Fibroblast of skin of scalp (primary cell): ENCODE measurements at regions not wholly inside any gene's neighbourhood (a gene's known extent, or its start where the extent isn't known, plus 50 kb on each side); places are given as distances from the start of the nearest gene placed in this dataset.
A peak's percentile ranks its signal among the peaks of the same experiment; 100 is the strongest.
"Not testable (repeated sequence)": the region's sequence is repeated elsewhere in the genome, so short reads cannot be mapped to it uniquely, and the experiment has no call there.

Experiments used
- DNase-seq: peaks from one replicate; pipeline ENCODE4 v3.0.0-alpha.2; 2013

GRCh38 chr9:79026316-79026715 lies 545.4 kb upstream of the TLE4 start:
- no peak for DNase-seq

GRCh38 chr9:79028101-79028500 lies 543.7 kb upstream of the TLE4 start:
- peak; percentile 52 for DNase-seq

DNA sequence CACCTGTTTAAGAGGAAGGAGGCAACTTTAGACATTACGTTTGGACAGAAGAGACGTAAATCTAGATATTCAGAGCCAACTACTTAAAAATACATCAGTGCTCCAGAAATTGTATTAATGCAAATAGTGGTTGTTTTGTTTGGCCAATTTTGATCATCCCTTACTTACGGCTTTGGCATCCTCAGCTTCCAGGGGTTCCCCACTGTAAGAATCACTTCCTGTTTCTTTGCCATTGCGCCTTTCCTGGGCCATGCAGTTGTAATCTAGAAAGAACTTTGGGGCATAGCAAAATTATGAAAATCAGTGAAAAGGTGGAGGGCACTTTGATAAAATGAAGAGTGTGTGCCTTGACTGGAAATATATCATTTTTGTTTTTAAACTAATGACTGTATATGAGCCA lies 537.2 kb upstream of the TLE4 start:
- no peak for DNase-seq

DNA sequence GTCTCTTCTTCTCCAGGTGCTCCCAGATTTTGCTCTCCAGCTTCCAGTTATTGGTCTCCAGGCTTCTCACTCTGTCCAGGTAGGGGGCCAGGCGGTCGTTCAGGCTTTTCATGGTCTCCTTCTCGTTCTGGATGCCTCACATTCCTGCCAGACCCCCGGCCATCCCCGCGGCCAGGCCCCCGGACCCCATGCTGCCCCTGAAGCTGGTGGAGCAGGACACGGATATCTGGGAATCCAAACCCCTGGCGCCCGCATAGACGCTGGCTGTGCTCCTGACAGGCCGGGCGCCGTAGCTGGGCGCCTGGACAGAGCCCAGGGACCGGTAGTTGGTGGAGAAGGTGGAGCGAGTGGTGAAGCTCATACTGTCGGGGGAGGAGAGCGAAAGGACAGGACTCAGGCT lies 534.4 kb upstream of the TLE4 start:
- no peak for DNase-seq

- DNase-seq, result no peak
Observed at GRCh38 chr9:79040671-79041070, 531.1 kb upstream of the TLE4 start.

GRCh38 chr9:79041266-79041665 lies 530.5 kb upstream of the TLE4 start:
- no peak for DNase-seq

- no peak for DNase-seq
Observed at GRCh38 chr9:79043916-79044315, 527.8 kb upstream of the TLE4 start.

- DNase-seq, result no peak
Observed at GRCh38 chr9:79046401-79046800, 525.4 kb upstream of the TLE4 start.

DNA sequence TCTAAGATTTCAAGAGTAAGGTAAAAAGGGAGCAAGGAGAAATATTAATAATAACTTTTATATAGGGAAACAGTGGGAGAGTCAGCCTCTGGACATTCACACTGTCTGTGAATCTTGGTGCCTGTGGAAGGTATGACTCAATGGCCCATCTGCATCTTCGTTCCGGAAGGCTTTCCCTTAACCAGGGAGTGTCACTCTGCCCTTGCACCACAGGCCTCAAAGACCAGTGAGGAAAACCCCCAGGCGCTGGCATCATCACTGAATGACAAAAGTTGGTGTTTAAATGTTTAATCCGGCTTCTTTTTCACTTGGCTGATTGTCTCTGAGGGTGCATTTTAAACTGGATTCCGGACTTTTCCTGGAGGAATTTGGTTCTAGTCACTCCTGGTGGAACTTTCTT lies 522.4 kb upstream of the TLE4 start:
- no peak for DNase-seq

- no peak for DNase-seq
Observed at GRCh38 chr9:79053598-79053997, 518.2 kb upstream of the TLE4 start.

- peak; percentile 47 for DNase-seq
Observed at GRCh38 chr9:79054500-79054899, 517.3 kb upstream of the TLE4 start.

DNA sequence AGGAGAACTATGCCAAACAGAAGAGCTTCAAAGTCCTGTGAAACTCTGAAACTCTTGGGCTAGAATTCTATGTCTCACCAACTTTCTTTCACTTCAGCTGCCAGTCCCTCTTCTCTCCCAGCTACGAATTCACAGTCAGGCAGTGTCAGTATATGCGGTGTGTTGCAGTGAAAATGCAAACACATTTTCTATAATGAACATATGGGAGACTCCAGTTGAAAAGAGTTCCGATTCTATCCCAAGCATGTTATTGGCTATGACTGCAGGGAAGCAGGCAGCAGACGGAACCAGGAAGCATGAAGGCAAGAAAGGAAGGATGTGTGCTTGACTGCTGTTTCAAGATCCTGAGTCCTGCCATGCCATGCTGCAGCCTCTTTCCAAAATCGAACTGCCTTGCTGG lies 515.7 kb upstream of the TLE4 start:
- no peak for DNase-seq

- no peak for DNase-seq
Observed at GRCh38 chr9:79057576-79057975, 514.2 kb upstream of the TLE4 start.

DNA sequence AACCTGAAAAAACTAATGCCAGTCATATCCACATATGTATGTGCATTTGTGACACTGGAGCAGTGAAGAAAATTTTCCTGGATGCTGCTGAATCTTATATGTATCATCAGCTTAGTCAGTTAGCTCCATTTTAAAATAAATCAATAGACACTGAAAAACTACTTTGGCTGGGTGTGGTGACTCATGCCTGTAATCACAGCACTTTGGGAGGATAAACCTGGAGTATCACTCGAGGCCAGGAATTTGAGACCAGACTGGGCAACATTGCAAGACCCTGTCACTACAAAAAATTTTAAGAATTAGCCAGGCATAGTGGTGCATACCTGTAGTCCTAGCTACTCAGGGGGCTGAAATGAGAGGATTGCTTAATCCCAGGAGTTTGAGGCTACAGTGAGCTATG lies 511.0 kb upstream of the TLE4 start:
- DNase-seq, result no peak

DNA sequence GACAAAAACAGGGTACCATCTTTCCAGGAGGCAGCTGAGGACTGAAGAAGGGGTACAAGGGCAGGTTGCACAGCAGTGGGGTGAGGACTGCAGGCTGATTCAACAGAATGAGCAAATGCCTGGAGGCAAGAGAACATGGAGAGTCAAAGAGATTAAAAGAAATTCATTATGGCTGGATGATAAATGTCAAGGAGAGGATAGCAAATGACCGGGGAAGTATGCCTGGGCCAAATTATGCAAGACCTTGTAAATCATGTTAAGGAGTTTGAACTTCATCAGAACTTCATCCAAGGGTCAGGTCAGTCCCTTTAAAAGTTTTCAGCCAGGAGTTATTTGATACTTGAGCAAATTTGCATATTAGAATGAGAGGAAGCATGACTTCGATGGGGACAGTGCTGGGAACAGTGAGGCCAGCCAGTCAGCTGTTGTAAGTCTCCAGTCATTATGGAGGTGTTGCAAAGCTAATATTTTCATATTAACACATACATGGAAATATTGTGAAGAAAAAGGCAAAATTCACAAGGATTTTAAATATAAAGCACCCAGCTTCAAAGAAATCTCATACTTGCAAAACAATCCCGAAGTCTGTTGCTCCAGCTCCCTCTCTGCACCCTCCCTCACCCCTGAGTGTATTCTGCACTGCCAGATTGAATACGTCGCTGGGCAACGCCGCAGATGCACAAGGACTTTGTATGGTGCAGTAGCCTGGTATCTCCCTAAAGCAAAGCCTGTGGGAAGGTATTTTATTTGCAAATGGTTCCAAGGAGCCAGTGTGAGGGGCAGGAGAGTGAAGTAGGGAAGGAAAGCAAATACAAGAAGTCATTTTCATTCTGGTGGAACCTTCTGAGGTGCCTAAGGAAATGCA lies 509.8 kb upstream of the TLE4 start:
- DNase-seq, result no peak

DNA sequence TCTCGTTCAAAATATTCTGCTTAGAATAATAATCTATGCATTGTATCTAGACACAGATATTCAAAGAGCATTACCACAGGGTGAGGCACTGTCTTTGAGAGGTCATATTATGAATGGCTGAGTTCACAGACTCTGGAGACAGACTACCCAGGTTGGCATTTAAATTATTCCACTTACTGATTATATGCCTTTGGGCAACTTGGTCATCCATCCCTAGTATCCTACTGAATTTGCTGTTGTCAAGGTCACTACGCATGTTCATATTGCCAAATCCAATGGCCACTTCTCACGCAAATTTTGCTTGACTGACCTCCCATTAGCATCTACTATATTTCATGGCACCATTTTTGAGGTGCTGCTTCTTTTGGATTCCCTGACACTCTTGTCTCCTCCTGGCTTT lies 498.6 kb upstream of the TLE4 start:
- no peak for DNase-seq

DNA sequence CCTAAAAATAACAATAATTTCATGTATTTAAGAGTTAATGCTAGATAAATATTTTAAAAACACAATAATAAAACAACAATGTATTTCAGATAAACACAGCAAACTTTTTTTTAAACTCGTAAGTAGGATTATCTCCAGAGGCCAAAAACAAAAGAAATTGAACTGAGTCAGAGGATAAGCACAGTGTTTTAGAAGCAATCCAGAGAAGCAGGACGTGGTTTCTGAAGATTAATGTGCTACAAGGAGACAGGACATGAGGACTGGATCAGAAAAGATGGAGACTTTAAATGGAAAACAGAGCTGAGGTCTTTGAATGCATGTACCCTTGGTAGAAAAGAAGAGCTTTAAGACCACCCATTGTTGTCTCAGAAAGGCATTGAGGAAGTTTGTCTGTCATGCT lies 491.2 kb upstream of the TLE4 start:
- DNase-seq, result peak; percentile 11

DNA sequence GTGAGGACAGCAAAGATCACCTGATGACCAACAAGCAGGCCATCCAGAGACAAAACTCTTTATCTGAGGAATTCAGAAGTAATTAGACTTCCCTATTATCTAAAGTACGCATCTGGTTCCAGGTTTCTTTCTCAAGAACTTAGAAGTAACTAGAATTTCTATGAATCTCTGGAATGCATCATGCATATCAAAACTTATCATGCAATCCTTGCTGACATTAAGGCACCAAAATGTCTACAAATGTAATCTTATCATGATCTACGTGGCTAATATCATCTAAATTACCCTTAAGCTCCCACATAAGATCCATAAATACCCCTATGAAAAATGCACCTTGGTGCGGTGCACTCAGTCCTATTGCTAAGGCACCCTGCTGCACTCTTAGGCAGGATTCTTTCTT lies 488.1 kb upstream of the TLE4 start:
- no peak for DNase-seq

GRCh38 chr9:79087133-79087532 lies 484.6 kb upstream of the TLE4 start:
- DNase-seq, result no peak

DNA sequence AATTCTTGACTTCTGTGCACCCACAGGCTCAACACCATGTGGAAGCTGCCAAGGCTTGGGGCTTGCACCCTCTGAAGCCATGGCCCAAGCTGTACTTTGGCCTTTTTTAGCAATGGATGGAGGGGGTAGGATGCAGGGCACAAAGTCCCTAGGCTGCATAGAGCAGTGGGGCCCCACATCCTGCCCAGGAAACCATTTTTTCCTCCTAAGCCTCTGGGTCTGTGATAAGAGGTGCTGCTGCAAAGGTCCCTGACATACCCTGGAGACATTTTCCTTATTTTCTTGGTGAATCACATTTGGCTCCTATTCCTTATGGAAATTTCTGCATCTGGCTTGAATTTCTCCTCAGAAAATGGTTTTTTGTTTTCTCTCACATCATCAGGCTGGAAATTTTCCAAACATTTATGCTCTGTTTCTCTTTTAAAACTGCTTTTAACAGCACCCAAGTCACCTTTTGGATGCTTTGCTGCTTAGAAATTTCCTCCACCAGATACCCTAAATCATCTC lies 482.7 kb upstream of the TLE4 start:
- peak; percentile 15 for DNase-seq

GRCh38 chr9:79089851-79090250 lies 481.9 kb upstream of the TLE4 start:
- not testable (repeated sequence) for DNase-seq

DNA sequence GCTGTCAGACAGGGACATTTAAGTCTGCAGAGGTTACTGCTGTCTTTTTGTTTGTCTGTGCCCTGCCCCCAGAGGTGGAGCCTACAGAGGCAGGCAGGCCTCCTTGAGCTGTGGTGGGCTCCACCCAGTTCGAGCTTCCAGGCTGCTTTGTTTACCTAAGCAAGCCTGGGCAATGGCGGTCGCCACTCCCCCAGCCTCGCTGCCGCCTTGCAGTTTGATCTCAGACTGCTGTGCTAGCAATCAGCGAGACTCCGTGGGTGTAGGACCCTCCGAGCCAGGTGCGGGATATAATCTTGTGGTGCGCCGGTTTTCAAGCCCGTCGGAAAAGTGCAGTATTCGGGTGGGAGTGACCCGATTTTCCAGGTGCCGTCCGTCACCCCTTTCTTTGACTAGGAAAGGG lies 468.5 kb upstream of the TLE4 start:
- DNase-seq, result not testable (repeated sequence)

- peak; percentile 83 for DNase-seq
Observed at GRCh38 chr9:79104216-79104615, 467.5 kb upstream of the TLE4 start.

DNA sequence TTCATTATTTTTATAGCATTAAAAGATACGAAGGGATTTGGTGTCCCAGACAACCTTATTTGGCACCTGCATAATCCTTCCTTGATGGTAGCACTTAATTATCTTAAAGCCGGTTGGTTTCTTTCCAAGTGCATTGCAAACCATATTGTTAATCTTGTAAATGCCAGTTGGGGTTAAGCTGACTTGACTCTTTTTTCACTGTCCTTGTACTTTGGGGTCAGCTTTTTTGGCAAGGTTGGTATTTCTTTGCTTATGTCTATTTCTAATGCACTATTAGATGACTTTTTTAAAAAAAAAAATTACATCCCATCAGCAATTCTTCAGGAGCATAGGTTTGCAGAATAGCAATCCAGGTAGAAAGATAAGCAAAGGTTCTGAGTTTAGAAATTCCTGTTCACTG lies 466.8 kb upstream of the TLE4 start:
- DNase-seq, result no peak
